H9 (cell line): ENCODE measurements at regions not wholly inside any gene's neighbourhood (a gene's known extent, or its start where the extent isn't known, plus 50 kb on each side); places are given as distances from the start of the nearest gene placed in this dataset.
A peak's percentile ranks its signal among the peaks of the same experiment; 100 is the strongest.

Source experiments
- DNase-seq: peaks from one replicate; pipeline ENCODE4 v3.0.0-alpha.2; 2017
- H2AFZ ChIP-seq: one replicate; pipeline ENCODE4 v1.6.1; 2013; ENCODE audit warnings: mild to moderate bottlenecking, low read length, control low read depth, moderate library complexity
- H2AK5ac ChIP-seq: 2 replicates; pipeline ENCODE4 v1.6.1; 2013; ENCODE audit warnings: low read length, control low read depth, mixed read lengths; ENCODE audit not compliant: insufficient read length
- H2BK120ac ChIP-seq: one replicate; pipeline ENCODE4 v1.6.1; 2013; ENCODE audit warnings: low read depth, mild to moderate bottlenecking, low read length, control low read depth, inconsistent platforms; ENCODE audit not compliant: poor library complexity, severe bottlenecking
- H2BK12ac ChIP-seq: 2 replicates; pipeline ENCODE4 v1.6.1; 2013; ENCODE audit warnings: low read length, control low read depth, mixed read lengths, low read depth; ENCODE audit not compliant: insufficient read length
- H2BK15ac ChIP-seq: 2 replicates; pipeline ENCODE4 v1.6.1; 2013; ENCODE audit warnings: low read depth, low read length, control low read depth
- H2BK20ac ChIP-seq: one replicate; pipeline ENCODE4 v1.6.1; 2013; ENCODE audit warnings: low read depth, mild to moderate bottlenecking, low read length, control low read depth, inconsistent platforms; ENCODE audit not compliant: poor library complexity, severe bottlenecking
- H2BK5ac ChIP-seq: 2 replicates; pipeline ENCODE4 v1.6.1; 2013; ENCODE audit warnings: low read length, control low read depth, mixed read lengths; ENCODE audit not compliant: insufficient read length
- H3K14ac ChIP-seq: 2 replicates; pipeline ENCODE4 v1.6.1; 2013; ENCODE audit warnings: low read length, control low read depth; ENCODE audit not compliant: insufficient read depth
- H3K18ac ChIP-seq: 2 replicates; pipeline ENCODE4 v1.6.1; 2013; ENCODE audit warnings: low read depth, mild to moderate bottlenecking, mixed read lengths, low read length, control low read depth; ENCODE audit not compliant: insufficient read length
- H3K23ac ChIP-seq: 2 replicates; pipeline ENCODE4 v1.6.1; 2013; ENCODE audit warnings: low read length, control low read depth, mixed read lengths, low read depth; ENCODE audit not compliant: insufficient read length
- H3K23me2 ChIP-seq: 2 replicates; pipeline ENCODE4 v1.6.1; 2013; ENCODE audit warnings: low read depth, mild to moderate bottlenecking, mixed read lengths, low read length, control low read depth; ENCODE audit not compliant: insufficient read length, poor library complexity, severe bottlenecking
- H3K27ac ChIP-seq: 2 replicates; pipeline ENCODE4 v1.5.1; 2013; ENCODE audit warnings: low read length, control low read depth, mixed read lengths, low read depth; ENCODE audit not compliant: insufficient read length
- H3K27me3 ChIP-seq: 2 replicates; pipeline ENCODE4 v1.6.1; 2013; ENCODE audit warnings: low read length, control low read depth, inconsistent platforms; ENCODE audit not compliant: insufficient read depth
- H3K4ac ChIP-seq: 2 replicates; pipeline ENCODE4 v1.6.1; 2013; ENCODE audit warnings: low read depth, mild to moderate bottlenecking, control low read depth, inconsistent platforms, low read length, moderate library complexity
- H3K4me1 ChIP-seq: 2 replicates; pipeline ENCODE4 v1.6.1; 2013; ENCODE audit warnings: low read length, control low read depth, inconsistent platforms; ENCODE audit not compliant: insufficient read depth
- H3K4me2 ChIP-seq: 2 replicates; pipeline ENCODE4 v1.6.1; 2013; ENCODE audit warnings: low read length, control low read depth, mixed read lengths; ENCODE audit not compliant: insufficient read length, insufficient read depth
- H3K56ac ChIP-seq: 2 replicates; pipeline ENCODE4 v1.6.1; 2013; ENCODE audit warnings: low read depth, mild to moderate bottlenecking, mixed read lengths, low read length, control low read depth; ENCODE audit not compliant: insufficient read length
- H3K79me1 ChIP-seq: 2 replicates; pipeline ENCODE4 v1.6.1; 2013; ENCODE audit warnings: low read depth, mild to moderate bottlenecking, moderate library complexity, low read length, control low read depth, inconsistent platforms; ENCODE audit not compliant: insufficient read depth, poor library complexity, severe bottlenecking
- H3K79me2 ChIP-seq: 2 replicates; pipeline ENCODE4 v1.6.1; 2013; ENCODE audit warnings: low read length, control low read depth, inconsistent platforms; ENCODE audit not compliant: insufficient read depth
- H3K9ac ChIP-seq: 2 replicates; pipeline ENCODE4 v1.6.1; 2013; ENCODE audit warnings: low read length, control low read depth, mixed read lengths; ENCODE audit not compliant: insufficient read length; ENCODE audit errors: extremely low read depth
- H3K9me3 ChIP-seq: one replicate; pipeline ENCODE4 v1.6.1; 2013; ENCODE audit warnings: low read depth, low read length, inconsistent platforms; ENCODE audit not compliant: control insufficient read depth
- H3T11ph ChIP-seq: one replicate; pipeline ENCODE4 v1.6.1; 2013; ENCODE audit warnings: mild to moderate bottlenecking, low read length, control low read depth, inconsistent platforms
- H4K20me1 ChIP-seq: one replicate; pipeline ENCODE4 v1.6.1; 2013; ENCODE audit not compliant: control insufficient read depth, insufficient read length, insufficient read depth
- H4K5ac ChIP-seq: 2 replicates; pipeline ENCODE4 v1.6.1; 2013; ENCODE audit warnings: low read depth, mild to moderate bottlenecking, mixed read lengths, low read length, control low read depth; ENCODE audit not compliant: insufficient read length
- H4K8ac ChIP-seq: replicated peaks from 2 replicates; pipeline ENCODE4 v1.6.1; 2013; ENCODE audit warnings: low read length, control low read depth, mixed read lengths, low read depth; ENCODE audit not compliant: insufficient read length
- H4K91ac ChIP-seq: 2 replicates; pipeline ENCODE4 v1.6.1; 2013; ENCODE audit warnings: low read depth, mild to moderate bottlenecking, moderate library complexity, mixed read lengths, low read length, control low read depth; ENCODE audit not compliant: insufficient read length
- H3K27ac Mint-ChIP-seq, 3 experiments: 2 replicates in 2 of 3; 3 replicates in 1 of 3; pipeline ENCODE4 v1.8.0; 2020 to 2021; ENCODE audit warnings: mixed read lengths in 3 of 3, mild to moderate bottlenecking in 1 of 3, moderate library complexity in 1 of 3
- H3K27me3 Mint-ChIP-seq: 2 replicates; pipeline ENCODE4 v1.8.0; 2021; ENCODE audit warnings: low read depth, mild to moderate bottlenecking, moderate library complexity, mixed read lengths
- H3K36me3 Mint-ChIP-seq, 3 experiments: 2 replicates in 2 of 3; 3 replicates in 1 of 3; pipeline ENCODE4 v1.8.0; 2020 to 2021; ENCODE audit warnings: low read depth in 3 of 3, mixed read lengths in 3 of 3; ENCODE audit not compliant: insufficient read depth in 1 of 3
- H3K4me1 Mint-ChIP-seq, 2 experiments: 2 replicates each; pipeline ENCODE4 v1.8.0; 2020; ENCODE audit warnings: mixed read lengths in 2 of 2
- H3K4me3 Mint-ChIP-seq, 2 experiments: 2 replicates in 1 of 2; 3 replicates in 1 of 2; pipeline ENCODE4 v1.8.0; 2020 to 2021; ENCODE audit warnings: mild to moderate bottlenecking in 2 of 2, mixed read lengths in 2 of 2, moderate library complexity in 1 of 2
- H3K9me3 Mint-ChIP-seq, 2 experiments: 2 replicates in 1 of 2; 3 replicates in 1 of 2; pipeline ENCODE4 v1.8.0; 2020; ENCODE audit warnings: mild to moderate bottlenecking in 2 of 2, mixed read lengths in 2 of 2, moderate library complexity in 1 of 2
- CTCF ChIP-seq: fragments of 200-600 bp; sonication (generic); conservative IDR thresholded peaks from 3 replicates; pipeline ENCODE4 v1.8.0; 2021; ENCODE audit warnings: antibody characterized with exemption, mild to moderate bottlenecking
- WGBS: extraction: QIAGEN DNeasy Blood & Tissue Kit; methylation state at CpG from one replicate; pipeline ENCODE4 v1.1.7; 2013; ENCODE audit warnings: missing lambda C conversion rate, low lambda C conversion rate, mixed read lengths; ENCODE audit not compliant: insufficient read length; ENCODE audit errors: extremely low coverage; 5-methylcytosine and 5-hydroxymethylcytosine counted together

DNA sequence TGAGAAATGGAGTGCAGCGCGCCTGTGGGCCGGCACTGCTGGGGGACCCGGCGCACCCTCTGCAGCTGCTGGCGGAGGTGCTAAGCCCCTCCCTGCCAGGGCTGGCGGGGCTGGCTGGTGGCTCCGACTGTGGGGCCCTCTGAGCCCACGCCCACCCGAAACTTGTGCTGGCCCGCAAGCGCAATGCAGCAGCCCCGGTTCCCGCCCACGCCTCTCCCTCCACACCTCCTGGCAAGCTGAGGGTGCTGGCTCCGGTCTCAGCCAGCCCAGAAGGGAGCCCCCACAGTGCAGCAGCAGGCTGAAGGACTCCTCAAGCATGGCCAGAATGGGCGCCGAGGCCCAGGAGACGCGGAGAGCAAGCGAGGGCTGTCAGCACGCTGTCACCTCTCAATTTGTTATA, 1063.0 kb upstream of the AUTS2 start:
- H3K9me3 Mint-ChIP-seq: peaks cover 0 to 2% of the 10 kb centered on the region in 2 experiments; a peak in 2 of 5 replicates
- Histone ChIP-seq H3K27ac (no peak overlapping the region), H3K79me1 (no peaks in the 10 kb centered on the region), H3K18ac (no peak overlapping the region), H3K23me2 (no peaks in the 10 kb centered on the region), H3K4me1 (peaks cover 4% of the 10 kb centered on the region; the same call in 1 of the 2 replicates), H4K20me1 (no peaks in the 10 kb centered on the region), H2BK5ac (no peak overlapping the region), H2BK12ac (no peak overlapping the region), H2AFZ (no peak overlapping the region), H2BK15ac (no peak overlapping the region), H2BK20ac (no peak overlapping the region), H3K14ac (no peak overlapping the region), H3K23ac (no peak overlapping the region), H3K9ac (no peak overlapping the region), H3K79me2 (no peaks in the 10 kb centered on the region), H4K5ac (no peak overlapping the region), H2AK5ac (no peak overlapping the region), H3K9me3 (no peaks in the 10 kb centered on the region), H2BK120ac (no peak overlapping the region), H4K8ac (no peak overlapping the region), H3K27me3 (no peaks in the 10 kb centered on the region), H3K4me2 (no peak overlapping the region), H3K56ac (no peak overlapping the region), H4K91ac (no peak overlapping the region), H3T11ph (no peak overlapping the region), H3K4ac (no peak overlapping the region)
- H3K4me1 Mint-ChIP-seq: peaks cover 9 to 11% of the 10 kb centered on the region in 2 experiments
- no peaks in the 10 kb centered on the region for H3K36me3 Mint-ChIP-seq
- H3K27ac Mint-ChIP-seq: no peak overlapping the region
- TF ChIP-seq CTCF: no peak
- H3K27me3 Mint-ChIP-seq: no peaks in the 10 kb centered on the region; the same call in 1 of the 2 replicates
- no CpG with 5 or more reads among the region's 22 CpGs for WGBS
- peak; percentile 27 for DNase-seq
- H3K4me3 Mint-ChIP-seq: no peak overlapping the region
